Mucosa of rectum (tissue), 2 donors: ENCODE measurements at regions not wholly inside any gene's neighbourhood (a gene's known extent, or its start where the extent isn't known, plus 50 kb on each side); places are given as distances from the start of the nearest gene placed in this dataset.

Experiments
- H3K27ac ChIP-seq, 2 donors: one replicate each; pipeline ENCODE4 v1.7.0; 2013; ENCODE audit warnings: inconsistent platforms in 2 of 2, low read depth in 2 of 2, low read length in 2 of 2
- H3K27me3 ChIP-seq, 2 donors: one replicate each; pipeline ENCODE4 v1.7.0; 2013; ENCODE audit warnings: low read length in 2 of 2; ENCODE audit not compliant: control insufficient read depth in 2 of 2, insufficient read depth in 2 of 2
- H3K36me3 ChIP-seq, 2 donors: one replicate each; pipeline ENCODE4 v1.7.0; 2013; ENCODE audit warnings: low read length in 2 of 2; ENCODE audit not compliant: control insufficient read depth in 2 of 2, insufficient read depth in 2 of 2
- H3K4me1 ChIP-seq, 2 donors: one replicate each; pipeline ENCODE4 v1.7.0; 2013; ENCODE audit warnings: low read length in 2 of 2, mild to moderate bottlenecking in 1 of 2; ENCODE audit not compliant: control insufficient read depth in 2 of 2, insufficient read depth in 2 of 2
- H3K4me3 ChIP-seq, 2 donors: one replicate each; pipeline ENCODE4 v1.7.0; 2013; ENCODE audit warnings: low read length in 2 of 2
- H3K9ac ChIP-seq, 2 donors: one replicate each; pipeline ENCODE4 v1.7.0; 2013; ENCODE audit warnings: low read length in 2 of 2, low read depth in 1 of 2, mild to moderate bottlenecking in 1 of 2
- H3K9me3 ChIP-seq, 2 donors: one replicate each; pipeline ENCODE4 v1.7.0; 2013; ENCODE audit warnings: low read length in 2 of 2; ENCODE audit not compliant: control insufficient read depth in 2 of 2
- donor health status: healthy.
- donor health status: Normal muscosa, but diverticular disease.

DNA sequence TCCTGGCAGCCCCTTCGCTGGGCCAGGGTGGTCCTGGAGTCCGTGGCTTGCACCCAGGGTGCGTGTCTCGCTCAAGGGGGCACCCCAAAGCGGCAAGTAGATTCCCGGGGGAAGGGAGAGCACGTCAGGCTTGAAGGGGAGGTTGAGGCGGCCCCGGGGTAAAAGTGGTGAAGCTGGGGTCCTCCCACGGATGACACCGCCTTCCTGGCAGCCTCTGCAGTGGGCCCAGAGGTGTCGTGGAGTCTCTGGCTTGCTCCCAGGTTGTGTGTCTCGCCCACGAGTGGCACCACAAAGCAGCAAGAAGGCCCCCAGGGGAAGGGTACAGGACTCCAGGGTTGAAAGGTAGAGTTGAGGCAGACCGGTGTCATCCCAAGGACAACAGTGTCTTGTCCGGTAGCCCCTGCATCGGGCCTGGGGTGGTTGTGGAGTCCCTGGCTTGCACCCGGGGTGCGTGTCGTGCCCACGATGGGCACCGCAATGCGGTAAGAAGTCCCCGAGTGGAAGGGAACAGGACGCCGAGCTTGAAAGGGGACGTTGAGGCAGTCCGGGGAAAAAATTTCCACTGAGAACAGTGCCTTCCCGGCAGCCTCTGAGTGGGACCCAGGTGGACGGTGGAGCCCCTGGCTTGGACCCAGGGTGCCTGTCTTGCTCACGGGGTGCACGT, 158.0 kb upstream of the ALG10B start:
- Histone ChIP-seq H3K4me1 (no peaks in the 10 kb centered on the region), H3K4me3 (no peak overlapping the region), H3K9ac (no peak overlapping the region), H3K27ac (no peak overlapping the region), H3K27me3 (no peaks in the 10 kb centered on the region), H3K36me3 (no peaks in the 10 kb centered on the region), H3K9me3 (no peaks in the 10 kb centered on the region)

GRCh38 chr12:38159092-38159551, 157.5 kb upstream of the ALG10B start:
- Histone ChIP-seq H3K4me3 (no peak overlapping the region), H3K9me3 (no peaks in the 10 kb centered on the region), H3K9ac (no peak overlapping the region), H3K27ac (no peak overlapping the region), H3K27me3 (no peaks in the 10 kb centered on the region), H3K4me1 (no peaks in the 10 kb centered on the region), H3K36me3 (no peaks in the 10 kb centered on the region)

DNA sequence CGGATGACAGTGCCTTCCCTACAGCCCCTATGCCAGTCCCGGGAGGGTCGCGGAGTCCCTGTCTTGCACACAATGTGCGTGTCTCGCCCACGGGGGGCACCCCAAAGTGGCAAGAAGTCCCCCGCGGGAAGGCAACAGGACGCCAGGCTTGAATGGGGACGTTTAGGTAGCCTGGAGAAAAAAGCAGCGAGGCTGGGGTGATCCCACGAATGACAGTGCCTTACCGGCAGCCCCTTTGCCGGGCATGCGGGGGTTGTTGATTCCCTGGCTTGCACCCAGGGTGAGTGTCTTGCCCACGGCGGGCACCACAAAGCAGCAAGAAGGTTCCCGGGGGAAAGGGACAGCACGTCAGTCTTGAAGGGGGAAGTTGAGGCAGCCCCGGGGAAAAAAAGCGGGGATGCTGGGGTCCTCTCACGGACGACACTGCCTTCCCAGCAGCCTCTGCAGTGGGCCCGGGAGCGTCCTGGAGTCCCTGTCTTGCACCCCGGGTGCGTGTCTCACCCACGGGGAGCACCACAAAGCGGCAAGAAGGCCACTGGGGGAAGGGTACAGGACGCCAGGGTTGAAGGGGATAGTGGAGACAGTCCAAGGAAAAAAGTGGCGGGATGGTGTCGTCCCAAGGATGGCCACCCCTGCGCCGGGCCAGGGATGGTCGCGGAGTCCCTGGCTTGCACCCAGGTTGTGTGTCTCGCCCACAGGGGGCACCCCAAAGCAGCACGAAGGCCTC, 156.8 kb upstream of the ALG10B start:
- Histone ChIP-seq H3K36me3 (no peaks in the 10 kb centered on the region), H3K27me3 (no peaks in the 10 kb centered on the region), H3K9ac (no peak overlapping the region), H3K4me1 (no peaks in the 10 kb centered on the region), H3K4me3 (no peak overlapping the region), H3K9me3 (no peaks in the 10 kb centered on the region), H3K27ac (no peak overlapping the region)

GRCh38 chr12:38160318-38161122, 156.1 kb upstream of the ALG10B start:
- Histone ChIP-seq H3K4me3 (no peak overlapping the region), H3K9me3 (no peaks in the 10 kb centered on the region), H3K36me3 (no peaks in the 10 kb centered on the region), H3K9ac (no peak overlapping the region), H3K4me1 (no peaks in the 10 kb centered on the region), H3K27ac (no peak overlapping the region), H3K27me3 (no peaks in the 10 kb centered on the region)

DNA sequence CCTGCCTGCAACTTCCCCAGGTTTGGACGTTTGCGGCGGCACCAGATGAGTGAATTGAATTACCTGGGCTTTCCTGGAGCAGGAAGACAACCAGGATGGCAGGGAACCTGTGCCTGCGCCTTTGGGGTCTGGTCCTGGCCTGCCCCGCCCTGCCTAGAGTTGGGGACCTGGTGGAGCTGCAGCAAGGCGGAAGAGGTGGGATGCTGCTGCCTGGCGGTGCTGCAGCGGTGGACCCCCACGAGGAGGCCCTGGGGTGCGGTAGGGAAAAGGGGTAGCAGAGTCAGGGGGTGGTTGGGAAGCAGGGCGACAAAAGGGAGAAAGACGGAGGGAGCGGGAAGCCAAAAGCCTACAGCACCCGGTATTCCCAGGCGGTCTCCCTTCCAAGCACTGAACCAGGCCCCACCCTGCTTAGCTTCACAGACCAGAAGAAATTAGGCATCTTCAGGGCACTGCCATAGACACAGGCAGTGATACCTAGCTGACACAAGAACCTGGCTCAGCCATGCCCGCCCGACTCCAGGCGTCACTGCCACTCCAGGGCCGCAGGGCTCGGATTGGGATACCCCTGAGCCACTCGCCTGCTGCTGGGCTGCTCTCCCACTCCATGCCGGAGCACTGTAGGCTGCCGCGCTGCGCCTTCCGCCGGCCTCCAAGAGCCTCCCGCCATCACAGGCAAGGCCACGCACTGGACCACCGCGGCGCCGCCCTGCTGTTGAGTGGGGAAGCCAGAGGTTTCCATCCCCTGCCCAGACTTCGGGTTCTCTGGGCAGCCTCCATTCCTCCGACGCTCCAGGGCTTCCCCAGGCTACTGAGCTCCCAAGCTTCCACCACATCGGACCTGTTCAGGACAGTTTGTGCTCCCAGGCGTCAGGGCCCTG, 155.2 kb upstream of the ALG10B start:
- no peak overlapping the region for H3K9ac ChIP-seq
- no peak overlapping the region for H3K4me3 ChIP-seq
- no peaks in the 10 kb centered on the region for H3K4me1 ChIP-seq
- H3K27me3 ChIP-seq, result no peaks in the 10 kb centered on the region
- no peak overlapping the region for H3K27ac ChIP-seq
- H3K9me3 ChIP-seq, result no peaks in the 10 kb centered on the region
- H3K36me3 ChIP-seq, result no peaks in the 10 kb centered on the region

- H3K27me3 ChIP-seq, result no peaks in the 10 kb centered on the region
- H3K4me3 ChIP-seq, result no peak overlapping the region
- no peak overlapping the region for H3K27ac ChIP-seq
- H3K36me3 ChIP-seq, result no peaks in the 10 kb centered on the region
- no peaks in the 10 kb centered on the region for H3K9me3 ChIP-seq
- H3K9ac ChIP-seq, result no peak overlapping the region
- H3K4me1 ChIP-seq, result no peaks in the 10 kb centered on the region
These were observed 154.6 kb upstream of the ALG10B start for GRCh38 chr12:38162013-38162412.

- Histone ChIP-seq H3K4me1 (no peaks in the 10 kb centered on the region), H3K36me3 (no peaks in the 10 kb centered on the region), H3K4me3 (no peak overlapping the region), H3K9me3 (no peaks in the 10 kb centered on the region), H3K27ac (no peak overlapping the region), H3K9ac (no peak overlapping the region), H3K27me3 (no peaks in the 10 kb centered on the region)
These were observed 153.7 kb upstream of the ALG10B start for GRCh38 chr12:38162708-38163441.

- Histone ChIP-seq H3K4me3 (no peak overlapping the region), H3K27ac (no peak overlapping the region), H3K36me3 (no peaks in the 10 kb centered on the region), H3K27me3 (no peaks in the 10 kb centered on the region), H3K4me1 (no peaks in the 10 kb centered on the region), H3K9me3 (no peaks in the 10 kb centered on the region), H3K9ac (no peak overlapping the region)
These were observed 153.2 kb upstream of the ALG10B start for GRCh38 chr12:38163442-38163801.

- no peak overlapping the region for H3K9ac ChIP-seq
- H3K4me3 ChIP-seq, result no peak overlapping the region
- H3K9me3 ChIP-seq, result no peaks in the 10 kb centered on the region
- H3K4me1 ChIP-seq, result no peaks in the 10 kb centered on the region
- H3K27ac ChIP-seq, result no peak overlapping the region
- no peaks in the 10 kb centered on the region for H3K36me3 ChIP-seq
- no peaks in the 10 kb centered on the region for H3K27me3 ChIP-seq
These were observed 150.3 kb upstream of the ALG10B start for GRCh38 chr12:38166225-38166624.
